Pons (tissue), 1 donor: ENCODE measurements at regions not wholly inside any gene's neighbourhood (a gene's known extent, or its start where the extent isn't known, plus 50 kb on each side); places are given as distances from the start of the nearest gene placed in this dataset.
A peak's percentile ranks its signal among the peaks of the same experiment; 100 is the strongest.

Source experiments
- DNase-seq: peaks from one replicate; pipeline ENCODE4 v3.0.0-alpha.2; 2016; ENCODE audit warnings: low spot score

DNA sequence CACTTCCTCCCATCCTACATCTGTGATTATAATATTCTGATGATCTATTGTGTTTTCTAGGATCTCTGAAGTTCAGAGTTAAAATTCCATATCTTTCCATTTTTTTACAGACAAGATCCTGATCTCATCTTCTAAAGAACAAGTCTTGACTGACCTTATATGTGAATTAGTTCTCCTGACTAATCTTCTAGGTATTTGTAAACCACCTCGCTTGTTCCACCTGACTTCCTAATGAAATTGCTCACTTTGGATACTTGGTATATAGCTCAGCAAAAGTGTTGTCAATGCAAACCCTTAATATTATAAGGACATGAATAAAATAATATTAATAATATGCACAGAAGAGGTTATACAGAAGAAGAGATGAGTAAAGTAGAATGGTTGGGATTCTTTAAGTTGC lies 68.2 kb upstream of the NR4A3 start:
- no peak for DNase-seq

DNA sequence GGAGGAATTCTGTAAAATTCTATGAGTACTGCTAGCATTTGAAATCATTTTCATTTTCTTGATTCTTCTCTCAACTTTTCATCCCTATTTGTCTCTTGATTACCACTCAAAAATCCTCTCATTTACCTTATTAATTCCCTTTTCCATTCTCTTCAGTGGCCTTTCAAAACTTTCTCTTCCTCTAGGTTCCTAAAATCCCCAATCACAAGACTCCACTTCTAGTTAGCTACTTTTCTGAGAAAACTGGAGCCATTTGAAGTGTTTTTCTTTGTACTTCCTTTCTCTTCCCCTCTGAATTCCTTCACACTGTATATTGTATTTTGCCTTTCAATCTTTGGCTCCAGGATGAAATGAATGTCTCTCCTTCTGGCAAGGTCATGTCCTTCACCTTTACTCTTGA lies 61.3 kb upstream of the NR4A3 start:
- DNase-seq, result no peak

DNA sequence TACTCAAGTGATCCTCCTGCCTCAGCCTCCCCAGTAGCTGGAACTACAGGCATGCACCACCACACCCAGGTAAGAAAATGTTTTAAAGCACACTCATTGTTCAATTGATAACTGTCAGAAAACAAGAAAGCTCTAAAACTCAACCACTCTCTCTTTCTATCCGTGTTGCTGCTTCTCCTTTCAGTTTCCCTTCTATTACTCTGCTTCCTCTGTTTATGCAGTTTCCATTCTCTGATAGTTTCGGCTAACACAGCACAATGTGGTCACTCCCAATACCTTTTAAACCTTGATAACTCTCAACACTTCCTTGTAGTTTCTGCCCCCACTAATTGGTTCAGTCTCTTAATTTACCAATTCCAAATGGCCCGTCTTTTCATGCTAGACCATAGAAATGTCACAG lies 59.2 kb upstream of the NR4A3 start:
- DNase-seq, result peak; percentile 57
